Testis (tissue), 2 donors: ENCODE measurements at regions not wholly inside any gene's neighbourhood (a gene's known extent, or its start where the extent isn't known, plus 50 kb on each side); places are given as distances from the start of the nearest gene placed in this dataset.

Source experiments
- CTCF ChIP-seq, 3 experiments: fragments of 450-650 bp in 2 of 3; fragments of 200-600 bp in 1 of 3; sonication (generic) in 1 of 3; IDR thresholded peaks; one replicate each; pipeline ENCODE4 v1.5.1; 2016 to 2019; ENCODE audit warnings: antibody characterized with exemption in 3 of 3, mild to moderate bottlenecking in 2 of 3, moderate library complexity in 1 of 3
- POLR2A ChIP-seq: fragments of 450-650 bp; IDR thresholded peaks from one replicate; pipeline ENCODE4 v1.6.1; 2017; ENCODE audit warnings: antibody characterized with exemption, mild to moderate bottlenecking, moderate library complexity

- TF ChIP-seq POLR2A (no peak), CTCF (IDR thresholded peaks at IDR 0.05) (no peak)
Observed at GRCh38 chr11:134843020-134843419, 431.0 kb upstream of the B3GAT1 start.
